Stimulated activated naive B cell treated with anti-CD40 and anti-IgM and Interleukin-4, amounts not matched to agents 10 μg/mL and 1 μg/mL and 100 μg/mL, for 72 hours (primary cell): ENCODE measurements at regions not wholly inside any gene's neighbourhood (a gene's known extent, or its start where the extent isn't known, plus 50 kb on each side); places are given as distances from the start of the nearest gene placed in this dataset.
"Not testable (repeated sequence)": the region's sequence is repeated elsewhere in the genome, so short reads cannot be mapped to it uniquely, and the experiment has no call there.

Experiments used
- ATAC-seq, 2 donors: fragments of 150-1000 bp; cut with Tn5 transposase; replicated peaks; 2 replicates each; pipeline ENCODE4 v1.10.0; 2021; ENCODE audit warnings: moderate library complexity in 1 of 2
- DNase-seq: peaks from one replicate; pipeline ENCODE4 v3.0.0; 2021
- H3K27ac Mint-ChIP-seq: one replicate; pipeline ENCODE4 v1.8.0; 2022; ENCODE audit warnings: mild to moderate bottlenecking, mixed read lengths
- H3K27me3 Mint-ChIP-seq, 2 donors: one replicate each; pipeline ENCODE4 v1.8.0; 2022; ENCODE audit warnings: mixed read lengths in 2 of 2
- H3K36me3 Mint-ChIP-seq, 2 donors: one replicate each; pipeline ENCODE4 v1.8.0; 2022; ENCODE audit warnings: mixed read lengths in 2 of 2, mild to moderate bottlenecking in 1 of 2
- H3K4me1 Mint-ChIP-seq, 2 donors: one replicate each; pipeline ENCODE4 v1.8.0; 2022; ENCODE audit warnings: mixed read lengths in 2 of 2, mild to moderate bottlenecking in 1 of 2
- H3K4me3 Mint-ChIP-seq, 2 donors: one replicate each; pipeline ENCODE4 v1.8.0; 2022; ENCODE audit warnings: mild to moderate bottlenecking in 2 of 2, mixed read lengths in 2 of 2, moderate library complexity in 1 of 2
- H3K9me3 Mint-ChIP-seq, 2 donors: one replicate each; pipeline ENCODE4 v1.8.0; 2022; ENCODE audit warnings: mixed read lengths in 2 of 2, mild to moderate bottlenecking in 1 of 2

GRCh38 chr6:62980724-62981123 lies 230.5 kb upstream of the FKBP1C start:
- Mint-ChIP-seq H3K4me1 (no peaks in the 10 kb centered on the region), H3K27me3 (no peaks in the 10 kb centered on the region), H3K27ac (no peak overlapping the region), H3K36me3 (no peaks in the 10 kb centered on the region), H3K4me3 (no peak overlapping the region), H3K9me3 (peaks cover 0 to 1% of the 10 kb centered on the region in 2 donors)
- ATAC-seq (no peak), DNase-seq (no peak)

- ATAC-seq (no peak), DNase-seq (no peak)
- no peaks in the 10 kb centered on the region for H3K4me1 Mint-ChIP-seq
- no peak overlapping the region for H3K27ac Mint-ChIP-seq
- H3K4me3 Mint-ChIP-seq = no peak overlapping the region
- H3K36me3 Mint-ChIP-seq = no peaks in the 10 kb centered on the region
- H3K27me3 Mint-ChIP-seq = no peaks in the 10 kb centered on the region
- H3K9me3 Mint-ChIP-seq = peaks cover 5 to 9% of the 10 kb centered on the region in 2 donors
Observed at GRCh38 chr6:62982951-62983350, 228.3 kb upstream of the FKBP1C start.

GRCh38 chr6:62991696-62992095 lies 219.6 kb upstream of the FKBP1C start:
- H3K27ac Mint-ChIP-seq, ATAC-seq, H3K4me1 Mint-ChIP-seq, DNase-seq, H3K4me3 Mint-ChIP-seq, H3K27me3 Mint-ChIP-seq, H3K36me3 Mint-ChIP-seq: not testable (repeated sequence)
- H3K9me3 Mint-ChIP-seq = peaks cover 3 to 15% of the 10 kb centered on the region in 2 donors

GRCh38 chr6:62993951-62994350 lies 217.3 kb upstream of the FKBP1C start:
- Mint-ChIP-seq H3K36me3 (no peaks in the 10 kb centered on the region), H3K4me1 (no peaks in the 10 kb centered on the region), H3K27ac (no peak overlapping the region), H3K9me3 (peaks cover 0 to 9% of the 10 kb centered on the region in 2 donors), H3K27me3 (no peaks in the 10 kb centered on the region), H3K4me3 (no peak overlapping the region)
- DNase-seq (no peak), ATAC-seq (no peak)

GRCh38 chr6:62998022-62998421 lies 213.2 kb upstream of the FKBP1C start:
- Mint-ChIP-seq H3K36me3 (no peaks in the 10 kb centered on the region), H3K9me3 (peaks cover 0 to 5% of the 10 kb centered on the region in 2 donors), H3K27ac (no peak overlapping the region), H3K27me3 (no peaks in the 10 kb centered on the region), H3K4me1 (no peaks in the 10 kb centered on the region), H3K4me3 (no peak overlapping the region)
- ATAC-seq = no peak
- DNase-seq = no peak

- not testable (repeated sequence) for DNase-seq, H3K4me3 Mint-ChIP-seq, H3K27ac Mint-ChIP-seq, H3K36me3 Mint-ChIP-seq, H3K4me1 Mint-ChIP-seq, H3K9me3 Mint-ChIP-seq, H3K27me3 Mint-ChIP-seq, ATAC-seq
Observed at GRCh38 chr6:62999242-62999641, 212.0 kb upstream of the FKBP1C start.

- Mint-ChIP-seq H3K4me1 (no peaks in the 10 kb centered on the region), H3K27me3 (no peaks in the 10 kb centered on the region), H3K36me3 (no peaks in the 10 kb centered on the region), H3K4me3 (no peak overlapping the region), H3K9me3 (peaks cover 0 to 3% of the 10 kb centered on the region in 2 donors), H3K27ac (no peak overlapping the region)
- no peak for ATAC-seq
- DNase-seq = no peak
Observed at GRCh38 chr6:62999796-63000195, 211.5 kb upstream of the FKBP1C start.

- not testable (repeated sequence) for ATAC-seq, H3K4me1 Mint-ChIP-seq, H3K27ac Mint-ChIP-seq, DNase-seq, H3K4me3 Mint-ChIP-seq, H3K27me3 Mint-ChIP-seq, H3K36me3 Mint-ChIP-seq
- peaks cover 10% of the 10 kb centered on the region in 2 donors for H3K9me3 Mint-ChIP-seq
Observed at GRCh38 chr6:63006018-63006417, 205.3 kb upstream of the FKBP1C start.

- not testable (repeated sequence) for H3K27me3 Mint-ChIP-seq, H3K27ac Mint-ChIP-seq, H3K36me3 Mint-ChIP-seq, DNase-seq, H3K9me3 Mint-ChIP-seq, H3K4me3 Mint-ChIP-seq, ATAC-seq, H3K4me1 Mint-ChIP-seq
Observed at GRCh38 chr6:63010962-63011361, 200.3 kb upstream of the FKBP1C start.

GRCh38 chr6:63014290-63014689 lies 197.0 kb upstream of the FKBP1C start:
- H3K36me3 Mint-ChIP-seq = no peaks in the 10 kb centered on the region
- no peaks in the 10 kb centered on the region for H3K27me3 Mint-ChIP-seq
- DNase-seq (no peak), ATAC-seq (no peak)
- no peak overlapping the region for H3K4me3 Mint-ChIP-seq
- H3K9me3 Mint-ChIP-seq = no peaks in the 10 kb centered on the region
- H3K4me1 Mint-ChIP-seq = no peaks in the 10 kb centered on the region
- H3K27ac Mint-ChIP-seq = no peak overlapping the region

- Mint-ChIP-seq H3K9me3 (peaks cover 1 to 3% of the 10 kb centered on the region in 2 donors), H3K4me1 (no peaks in the 10 kb centered on the region), H3K27me3 (no peaks in the 10 kb centered on the region), H3K36me3 (no peaks in the 10 kb centered on the region), H3K27ac (no peak overlapping the region), H3K4me3 (no peak overlapping the region)
- DNase-seq (no peak), ATAC-seq (no peak)
Observed at GRCh38 chr6:63022631-63023030, 188.6 kb upstream of the FKBP1C start.

GRCh38 chr6:63023726-63024125 lies 187.5 kb upstream of the FKBP1C start:
- ATAC-seq (no peak), DNase-seq (no peak)
- no peaks in the 10 kb centered on the region for H3K27me3 Mint-ChIP-seq
- no peaks in the 10 kb centered on the region for H3K36me3 Mint-ChIP-seq
- H3K4me1 Mint-ChIP-seq = no peaks in the 10 kb centered on the region
- H3K4me3 Mint-ChIP-seq = no peak overlapping the region
- H3K9me3 Mint-ChIP-seq = peaks cover 1 to 3% of the 10 kb centered on the region in 2 donors
- no peak overlapping the region for H3K27ac Mint-ChIP-seq

- Mint-ChIP-seq H3K27me3 (no peaks in the 10 kb centered on the region), H3K27ac (no peak overlapping the region), H3K36me3 (no peaks in the 10 kb centered on the region), H3K9me3 (peaks cover 0 to 4% of the 10 kb centered on the region in 2 donors), H3K4me3 (no peak overlapping the region), H3K4me1 (no peaks in the 10 kb centered on the region)
- no peak for ATAC-seq
- no peak for DNase-seq
Observed at GRCh38 chr6:63049216-63049615, 162.1 kb upstream of the FKBP1C start.

GRCh38 chr6:63053206-63053605 lies 158.1 kb upstream of the FKBP1C start:
- not testable (repeated sequence) for H3K9me3 Mint-ChIP-seq, H3K27ac Mint-ChIP-seq, H3K4me1 Mint-ChIP-seq, H3K36me3 Mint-ChIP-seq, H3K4me3 Mint-ChIP-seq, H3K27me3 Mint-ChIP-seq, ATAC-seq, DNase-seq

- Mint-ChIP-seq H3K9me3 (peaks cover 0 to 1% of the 10 kb centered on the region in 2 donors), H3K36me3 (no peaks in the 10 kb centered on the region), H3K27me3 (no peaks in the 10 kb centered on the region), H3K4me1 (no peaks in the 10 kb centered on the region), H3K27ac (no peak overlapping the region), H3K4me3 (no peak overlapping the region)
- ATAC-seq = no peak
- no peak for DNase-seq
Observed at GRCh38 chr6:63058601-63059000, 152.7 kb upstream of the FKBP1C start.

GRCh38 chr6:63063631-63064271 lies 147.5 kb upstream of the FKBP1C start:
- ATAC-seq = no peak
- Mint-ChIP-seq H3K9me3 (no peaks in the 10 kb centered on the region), H3K36me3 (no peaks in the 10 kb centered on the region), H3K4me1 (no peaks in the 10 kb centered on the region), H3K27ac (no peak overlapping the region), H3K27me3 (no peaks in the 10 kb centered on the region), H3K4me3 (no peak overlapping the region)
- no peak for DNase-seq
